ENCODE measurements at regions not wholly inside any gene's neighbourhood (a gene's known extent, or its start where the extent isn't known, plus 50 kb on each side); places are given as distances from the start of the nearest gene placed in this dataset.

GRCh38 chr1:88239205-88239604 lies 444.9 kb upstream of the PKN2 start:
- TF ChIP-seq EZH2 (optimal IDR thresholded peaks at IDR 0.05; ENCODE audit: low read depth, low read length) (no peak), EZH2phosphoT487 (IDR thresholded peaks at IDR 0.05; ENCODE audit: low read length) (no peak)
- TF ChIP-seq, protein P1, sequence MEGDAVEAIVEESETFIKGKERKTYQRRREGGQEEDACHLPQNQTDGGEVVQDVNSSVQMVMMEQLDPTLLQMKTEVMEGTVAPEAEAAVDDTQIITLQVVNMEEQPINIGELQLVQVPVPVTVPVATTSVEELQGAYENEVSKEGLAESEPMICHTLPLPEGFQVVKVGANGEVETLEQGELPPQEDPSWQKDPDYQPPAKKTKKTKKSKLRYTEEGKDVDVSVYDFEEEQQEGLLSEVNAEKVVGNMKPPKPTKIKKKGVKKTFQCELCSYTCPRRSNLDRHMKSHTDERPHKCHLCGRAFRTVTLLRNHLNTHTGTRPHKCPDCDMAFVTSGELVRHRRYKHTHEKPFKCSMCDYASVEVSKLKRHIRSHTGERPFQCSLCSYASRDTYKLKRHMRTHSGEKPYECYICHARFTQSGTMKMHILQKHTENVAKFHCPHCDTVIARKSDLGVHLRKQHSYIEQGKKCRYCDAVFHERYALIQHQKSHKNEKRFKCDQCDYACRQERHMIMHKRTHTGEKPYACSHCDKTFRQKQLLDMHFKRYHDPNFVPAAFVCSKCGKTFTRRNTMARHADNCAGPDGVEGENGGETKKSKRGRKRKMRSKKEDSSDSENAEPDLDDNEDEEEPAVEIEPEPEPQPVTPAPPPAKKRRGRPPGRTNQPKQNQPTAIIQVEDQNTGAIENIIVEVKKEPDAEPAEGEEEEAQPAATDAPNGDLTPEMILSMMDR (IDR thresholded peaks at IDR 0.05; ENCODE audit: low read length), result no peak
- Histone ChIP-seq H4K20me1 (ENCODE audit: insufficient read depth, low read length) (no peaks in the 10 kb centered on the region), H3K9ac (ENCODE audit: low read length) (no peak overlapping the region), H3K79me2 (ENCODE audit: low read length) (no peaks in the 10 kb centered on the region), H3K9me2 (replicated peaks; ENCODE audit: insufficient read depth, low read length) (no peaks in the 10 kb centered on the region), H3K36me3 (replicated peaks; ENCODE audit: insufficient read depth, low read length) (no peaks in the 10 kb centered on the region), H3K4me1 (ENCODE audit: low read length) (no peaks in the 10 kb centered on the region), H2AFZ (ENCODE audit: low read length) (no peak overlapping the region), H3K27me3 (replicated peaks; ENCODE audit: insufficient read depth, low read length) (no peaks in the 10 kb centered on the region), H3K4me2 (ENCODE audit: low read depth, low read length) (no peak overlapping the region), H3K4me3 (ENCODE audit: low read length) (no peak overlapping the region), H3K27ac (ENCODE audit: low read length) (no peak overlapping the region), H3F3A (ENCODE audit: insufficient read depth, low read length) (no peaks in the 10 kb centered on the region), H3K9me3 (replicated peaks; ENCODE audit: insufficient read depth, low read length) (no peaks in the 10 kb centered on the region)
- no peak for DNase-seq

DNA sequence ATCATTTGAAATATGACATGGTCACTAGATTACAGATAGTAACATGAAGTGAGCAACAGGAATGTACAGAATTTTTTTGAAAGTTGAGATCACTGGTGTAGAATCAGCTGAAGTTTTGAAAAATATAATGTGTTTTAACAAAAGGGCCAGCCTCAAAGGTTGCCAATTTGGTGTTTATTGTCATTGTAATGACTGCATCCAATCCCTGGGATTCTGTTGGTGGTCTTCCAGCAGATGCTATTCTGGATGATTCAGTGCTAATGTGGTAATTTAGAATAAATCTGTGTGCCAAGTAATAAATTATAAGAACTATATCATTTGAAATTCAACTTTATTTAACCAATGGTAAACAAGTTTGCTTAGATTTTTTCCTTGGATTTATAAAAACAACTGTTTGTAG lies 436.4 kb upstream of the PKN2 start:
- Histone ChIP-seq H3K4me2 (ENCODE audit: low read depth, low read length) (no peak overlapping the region), H3K4me1 (ENCODE audit: low read length) (no peaks in the 10 kb centered on the region), H3K79me2 (ENCODE audit: low read length) (no peaks in the 10 kb centered on the region), H3K9me3 (replicated peaks; ENCODE audit: insufficient read depth, low read length) (no peaks in the 10 kb centered on the region), H3K27me3 (replicated peaks; ENCODE audit: insufficient read depth, low read length) (no peaks in the 10 kb centered on the region), H3K9ac (ENCODE audit: low read length) (no peak overlapping the region), H3K36me3 (replicated peaks; ENCODE audit: insufficient read depth, low read length) (no peaks in the 10 kb centered on the region), H2AFZ (ENCODE audit: low read length) (no peak overlapping the region), H3F3A (ENCODE audit: insufficient read depth, low read length) (no peaks in the 10 kb centered on the region), H3K4me3 (ENCODE audit: low read length) (no peak overlapping the region), H3K9me2 (replicated peaks; ENCODE audit: insufficient read depth, low read length) (no peaks in the 10 kb centered on the region), H3K27ac (ENCODE audit: low read length) (no peak overlapping the region), H4K20me1 (ENCODE audit: insufficient read depth, low read length) (no peaks in the 10 kb centered on the region)
- DNase-seq, result no peak
- TF ChIP-seq EZH2 (optimal IDR thresholded peaks at IDR 0.05; ENCODE audit: low read depth, low read length) (no peak), EZH2phosphoT487 (IDR thresholded peaks at IDR 0.05; ENCODE audit: low read length) (no peak)
- TF ChIP-seq, protein P1 (IDR thresholded peaks at IDR 0.05; ENCODE audit: low read length), result no peak

DNA sequence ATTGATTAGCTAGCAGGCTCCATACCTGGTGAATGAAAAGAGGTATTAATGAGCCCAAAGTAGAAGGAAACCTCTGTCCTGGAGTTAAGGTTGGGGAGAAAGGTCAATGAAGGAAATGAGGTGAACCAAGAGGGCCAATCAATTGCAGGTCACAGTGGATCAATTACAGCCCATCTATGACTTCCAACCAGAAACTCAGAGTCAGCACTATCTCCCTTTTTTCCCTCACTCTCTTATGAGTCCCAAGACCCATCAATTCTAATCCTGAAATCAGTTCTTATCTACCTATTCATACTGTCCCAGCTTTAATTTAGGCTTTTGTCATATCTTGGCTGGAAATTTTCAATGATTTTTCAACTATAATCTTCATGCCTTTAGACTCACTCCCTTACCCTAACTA lies 433.2 kb upstream of the PKN2 start:
- no peak overlapping the region for H3K27ac ChIP-seq (ENCODE audit: low read length)
- no peaks in the 10 kb centered on the region for H3F3A ChIP-seq (ENCODE audit: insufficient read depth, low read length)
- H3K9ac ChIP-seq (ENCODE audit: low read length), result no peak overlapping the region
- no peak overlapping the region for H3K4me3 ChIP-seq (ENCODE audit: low read length)
- no peaks in the 10 kb centered on the region for H3K27me3 ChIP-seq (replicated peaks; ENCODE audit: insufficient read depth, low read length)
- no peaks in the 10 kb centered on the region for H3K9me3 ChIP-seq (replicated peaks; ENCODE audit: insufficient read depth, low read length)
- TF ChIP-seq EZH2 (optimal IDR thresholded peaks at IDR 0.05; ENCODE audit: low read depth, low read length) (no peak), EZH2phosphoT487 (IDR thresholded peaks at IDR 0.05; ENCODE audit: low read length) (no peak)
- TF ChIP-seq, protein P1 (IDR thresholded peaks at IDR 0.05; ENCODE audit: low read length), result no peak
- H3K36me3 ChIP-seq (replicated peaks; ENCODE audit: insufficient read depth, low read length), result no peaks in the 10 kb centered on the region
- H3K79me2 ChIP-seq (ENCODE audit: low read length), result no peaks in the 10 kb centered on the region
- H2AFZ ChIP-seq (ENCODE audit: low read length), result no peak overlapping the region
- no peaks in the 10 kb centered on the region for H3K9me2 ChIP-seq (replicated peaks; ENCODE audit: insufficient read depth, low read length)
- H3K4me1 ChIP-seq (ENCODE audit: low read length), result no peaks in the 10 kb centered on the region
- no peaks in the 10 kb centered on the region for H4K20me1 ChIP-seq (ENCODE audit: insufficient read depth, low read length)
- H3K4me2 ChIP-seq (ENCODE audit: low read depth, low read length), result no peak overlapping the region
- no peak for DNase-seq
